ENCODE measurements at regions not wholly inside any gene's neighbourhood (a gene's known extent, or its start where the extent isn't known, plus 50 kb on each side); places are given as distances from the start of the nearest gene placed in this dataset.

DNA sequence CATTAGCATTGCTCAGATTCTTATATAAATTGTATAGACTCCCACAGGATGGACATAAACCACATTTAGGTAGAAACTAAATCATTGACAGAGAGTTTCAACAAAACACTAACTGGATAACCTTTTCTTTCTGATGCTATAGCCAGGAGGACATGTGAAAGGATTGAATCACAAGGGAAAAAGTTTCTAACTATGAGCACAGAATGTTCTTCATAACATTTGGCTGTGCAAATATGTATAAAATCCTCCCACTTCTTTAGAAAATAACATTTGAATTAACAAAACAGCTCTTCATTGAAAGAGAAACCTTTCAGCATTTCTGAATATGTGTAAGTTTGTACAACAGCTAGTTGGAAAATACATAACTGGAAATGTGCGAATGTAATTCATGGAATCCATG lies 167.3 kb downstream of the TBX15 start:
- intact Hi-C loops (cut with micrococcal nuclease) (no loop called here), in situ Hi-C loops (cut with MboI; ENCODE audit: low sequenced_read_pairs) (no loop called here), dilution Hi-C loops (cut with HindIII; ENCODE audit: low sequenced_read_pairs, unreplicated experiment) (no loop called here)
- TF ChIP-seq, protein P1, sequence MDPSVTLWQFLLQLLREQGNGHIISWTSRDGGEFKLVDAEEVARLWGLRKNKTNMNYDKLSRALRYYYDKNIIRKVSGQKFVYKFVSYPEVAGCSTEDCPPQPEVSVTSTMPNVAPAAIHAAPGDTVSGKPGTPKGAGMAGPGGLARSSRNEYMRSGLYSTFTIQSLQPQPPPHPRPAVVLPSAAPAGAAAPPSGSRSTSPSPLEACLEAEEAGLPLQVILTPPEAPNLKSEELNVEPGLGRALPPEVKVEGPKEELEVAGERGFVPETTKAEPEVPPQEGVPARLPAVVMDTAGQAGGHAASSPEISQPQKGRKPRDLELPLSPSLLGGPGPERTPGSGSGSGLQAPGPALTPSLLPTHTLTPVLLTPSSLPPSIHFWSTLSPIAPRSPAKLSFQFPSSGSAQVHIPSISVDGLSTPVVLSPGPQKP (IDR thresholded peaks at IDR 0.05; ENCODE audit: borderline replicate concordance, low read depth, low read length): no peak
- TF ChIP-seq RAD21 (IDR thresholded peaks at IDR 0.05; ENCODE audit: low read length): no peak
- TF ChIP-seq MXI1 (IDR thresholded peaks at IDR 0.05; ENCODE audit: borderline replicate concordance, low read depth, low read length): no peak
- no peak for TF ChIP-seq MAZ (IDR thresholded peaks at IDR 0.05; ENCODE audit: borderline replicate concordance, low read depth, low read length)
- no peak for TF ChIP-seq CEBPB (IDR thresholded peaks at IDR 0.05; ENCODE audit: low read depth, low read length)
- TF ChIP-seq, protein P2, sequence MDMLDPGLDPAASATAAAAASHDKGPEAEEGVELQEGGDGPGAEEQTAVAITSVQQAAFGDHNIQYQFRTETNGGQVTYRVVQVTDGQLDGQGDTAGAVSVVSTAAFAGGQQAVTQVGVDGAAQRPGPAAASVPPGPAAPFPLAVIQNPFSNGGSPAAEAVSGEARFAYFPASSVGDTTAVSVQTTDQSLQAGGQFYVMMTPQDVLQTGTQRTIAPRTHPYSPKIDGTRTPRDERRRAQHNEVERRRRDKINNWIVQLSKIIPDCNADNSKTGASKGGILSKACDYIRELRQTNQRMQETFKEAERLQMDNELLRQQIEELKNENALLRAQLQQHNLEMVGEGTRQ (IDR thresholded peaks at IDR 0.05; ENCODE audit: low read depth, low read length): no peak
- TF ChIP-seq POLR2A (IDR thresholded peaks at IDR 0.05; ENCODE audit: low read depth, low read length): no peak
- no peak for TF ChIP-seq RCOR1 (IDR thresholded peaks at IDR 0.05; ENCODE audit: insufficient replicate concordance, low read length)
- TF ChIP-seq FOS (IDR thresholded peaks at IDR 0.05; ENCODE audit: low read depth, low read length): no peak
- no peak for TF ChIP-seq CHD1 (IDR thresholded peaks at IDR 0.05; ENCODE audit: low read depth, low read length)
- TF ChIP-seq BHLHE40 (IDR thresholded peaks at IDR 0.05; ENCODE audit: low read depth, low read length): no peak
- TF ChIP-seq SMC3 (IDR thresholded peaks at IDR 0.05; ENCODE audit: low read depth, low read length): no peak
- TF ChIP-seq, protein P3, sequence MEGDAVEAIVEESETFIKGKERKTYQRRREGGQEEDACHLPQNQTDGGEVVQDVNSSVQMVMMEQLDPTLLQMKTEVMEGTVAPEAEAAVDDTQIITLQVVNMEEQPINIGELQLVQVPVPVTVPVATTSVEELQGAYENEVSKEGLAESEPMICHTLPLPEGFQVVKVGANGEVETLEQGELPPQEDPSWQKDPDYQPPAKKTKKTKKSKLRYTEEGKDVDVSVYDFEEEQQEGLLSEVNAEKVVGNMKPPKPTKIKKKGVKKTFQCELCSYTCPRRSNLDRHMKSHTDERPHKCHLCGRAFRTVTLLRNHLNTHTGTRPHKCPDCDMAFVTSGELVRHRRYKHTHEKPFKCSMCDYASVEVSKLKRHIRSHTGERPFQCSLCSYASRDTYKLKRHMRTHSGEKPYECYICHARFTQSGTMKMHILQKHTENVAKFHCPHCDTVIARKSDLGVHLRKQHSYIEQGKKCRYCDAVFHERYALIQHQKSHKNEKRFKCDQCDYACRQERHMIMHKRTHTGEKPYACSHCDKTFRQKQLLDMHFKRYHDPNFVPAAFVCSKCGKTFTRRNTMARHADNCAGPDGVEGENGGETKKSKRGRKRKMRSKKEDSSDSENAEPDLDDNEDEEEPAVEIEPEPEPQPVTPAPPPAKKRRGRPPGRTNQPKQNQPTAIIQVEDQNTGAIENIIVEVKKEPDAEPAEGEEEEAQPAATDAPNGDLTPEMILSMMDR (conservative IDR thresholded peaks at IDR 0.05; ENCODE audit: low read depth, low read length): no peak
- TF ChIP-seq MAFK (IDR thresholded peaks at IDR 0.05; ENCODE audit: low read depth, low read length): no peak
- TF ChIP-seq NFE2L2 (IDR thresholded peaks at IDR 0.05; ENCODE audit: low read depth, low read length): no peak
- TF ChIP-seq RFX5 (IDR thresholded peaks at IDR 0.05; ENCODE audit: low read depth, low read length): no peak
- Histone ChIP-seq H3K4me2 (ENCODE audit: low read depth, low read length) (no peak overlapping the region), H2BK15ac (ENCODE audit: low read depth, low read length) (no peak overlapping the region), H4K8ac (ENCODE audit: low read depth in 2 of 2, low read length in 2 of 2) (no peak overlapping the region), H2AFZ (replicated peaks; ENCODE audit: low read length, poor library complexity) (no peak overlapping the region), H4K91ac (ENCODE audit: insufficient read depth, low read depth, low read length) (no peak overlapping the region), H3K9me3 (ENCODE audit: control insufficient read depth, insufficient read depth, low read length) (no peaks in the 10 kb centered on the region), H2AK9ac (replicated peaks; ENCODE audit: low read depth, low read length, poor library complexity) (no peak overlapping the region), H3K9me1 (ENCODE audit: insufficient read depth, low read length) (no peaks in the 10 kb centered on the region), H2AK5ac (ENCODE audit: low read depth, low read length) (no peak overlapping the region), H2BK5ac (ENCODE audit: low read depth, low read length, poor library complexity, severe bottlenecking) (no peak overlapping the region), H3K4ac (ENCODE audit: low read depth, low read length) (no peak overlapping the region), H3K56ac (ENCODE audit: extremely low read depth, insufficient read depth, low read length) (no peak overlapping the region), H2BK120ac (ENCODE audit: low read depth, low read length) (no peak overlapping the region), H3K36me3 (ENCODE audit: control insufficient read depth, insufficient read depth, low read length) (no peaks in the 10 kb centered on the region), H3K18ac (ENCODE audit: low read depth, low read length) (no peak overlapping the region), H4K20me1 (ENCODE audit: insufficient read depth, low read length) (no peaks in the 10 kb centered on the region), H2BK20ac (ENCODE audit: low read depth, low read length) (no peak overlapping the region), H3K79me1 (ENCODE audit: low read depth in 1 of 2, low read length in 2 of 2) (no peaks in the 10 kb centered on the region), H3K4me3 (ENCODE audit: insufficient read depth, low read depth, low read length) (no peak overlapping the region), H3K14ac (replicated peaks; ENCODE audit: low read depth, low read length) (no peak overlapping the region), H3K9ac (ENCODE audit: low read depth, low read length) (no peak overlapping the region), H3K27me3 (ENCODE audit: control insufficient read depth, insufficient read depth, low read length) (no peaks in the 10 kb centered on the region), H3K4me1 (ENCODE audit: control insufficient read depth, insufficient read depth, low read length) (no peaks in the 10 kb centered on the region), H4K5ac (ENCODE audit: low read depth, low read length) (no peak overlapping the region), H3K23ac (ENCODE audit: low read depth, low read length) (no peak overlapping the region), H3K27ac (ENCODE audit: insufficient read depth, low read length) (no peak overlapping the region)
- ATAC-seq (ENCODE audit: low read depth) (no peak), DNase-seq (no peak)
- BruUV-seq (replicated peaks): no TSS peak
- WGBS, 2 experiments (ENCODE audit: extremely low coverage in 2 of 2, insufficient read length in 1 of 2): no CpG with 5 or more reads among the region's 1 CpG
- ChIA-PET CTCF (no interaction called here), POLR2A (ENCODE audit: unreplicated experiment) (no interaction called here)
